ENCODE measurements at regions not wholly inside any gene's neighbourhood (a gene's known extent, or its start where the extent isn't known, plus 50 kb on each side); places are given as distances from the start of the nearest gene placed in this dataset.

GRCh38 chr16:73365016-73365551, 317.2 kb upstream of the ZFHX3 start:
- CTCF ChIA-PET, result no interaction called here
- Mint-ChIP-seq H3K9me3 (ENCODE audit: insufficient read depth) (no peaks in the 10 kb centered on the region), H3K27me3 (ENCODE audit: low read depth) (no peaks in the 10 kb centered on the region), H3K27ac (no peak overlapping the region), H3K4me1 (ENCODE audit: low read depth) (no peaks in the 10 kb centered on the region), H3K4me3 (no peak overlapping the region), H3K36me3 (ENCODE audit: low read depth) (no peaks in the 10 kb centered on the region)
- ATAC-seq (no peak), DNase-seq (no peak)
- POLR2A ChIA-PET, result no interaction called here

- no peak for ATAC-seq
- H3K27ac Mint-ChIP-seq, result no peak overlapping the region
- no peak overlapping the region for H3K4me3 Mint-ChIP-seq
- H3K4me1 Mint-ChIP-seq (ENCODE audit: low read depth), result no peaks in the 10 kb centered on the region
- H3K27me3 Mint-ChIP-seq (ENCODE audit: low read depth), result no peaks in the 10 kb centered on the region
- ChIA-PET POLR2A (no interaction called here), CTCF (no interaction called here)
- no peaks in the 10 kb centered on the region for H3K36me3 Mint-ChIP-seq (ENCODE audit: low read depth)
- DNase-seq, result no peak
- H3K9me3 Mint-ChIP-seq (ENCODE audit: insufficient read depth), result no peaks in the 10 kb centered on the region
Measured at GRCh38 chr16:73364413-73364812, 316.5 kb upstream of the ZFHX3 start.

GRCh38 chr16:73361061-73361460, 313.1 kb upstream of the ZFHX3 start:
- ChIA-PET POLR2A (no interaction called here), CTCF (no interaction called here)
- ATAC-seq (no peak), DNase-seq (no peak)
- Mint-ChIP-seq H3K27me3 (ENCODE audit: low read depth) (no peaks in the 10 kb centered on the region), H3K9me3 (ENCODE audit: insufficient read depth) (no peaks in the 10 kb centered on the region), H3K36me3 (ENCODE audit: low read depth) (no peaks in the 10 kb centered on the region), H3K4me1 (ENCODE audit: low read depth) (no peaks in the 10 kb centered on the region), H3K27ac (no peak overlapping the region), H3K4me3 (no peak overlapping the region)

- POLR2A ChIA-PET, result no interaction called here
- Mint-ChIP-seq H3K27me3 (ENCODE audit: low read depth) (no peaks in the 10 kb centered on the region), H3K36me3 (ENCODE audit: low read depth) (no peaks in the 10 kb centered on the region), H3K9me3 (ENCODE audit: insufficient read depth) (no peaks in the 10 kb centered on the region), H3K4me3 (no peak overlapping the region), H3K27ac (no peak overlapping the region), H3K4me1 (ENCODE audit: low read depth) (no peaks in the 10 kb centered on the region)
- CTCF ChIA-PET, result no interaction called here
- ATAC-seq (no peak), DNase-seq (no peak)
Measured at GRCh38 chr16:73356401-73357079, 308.6 kb upstream of the ZFHX3 start.

GRCh38 chr16:73355981-73356380, 308.1 kb upstream of the ZFHX3 start:
- Mint-ChIP-seq H3K4me3 (no peak overlapping the region), H3K9me3 (ENCODE audit: insufficient read depth) (no peaks in the 10 kb centered on the region), H3K4me1 (ENCODE audit: low read depth) (no peaks in the 10 kb centered on the region), H3K27ac (no peak overlapping the region), H3K27me3 (ENCODE audit: low read depth) (no peaks in the 10 kb centered on the region), H3K36me3 (ENCODE audit: low read depth) (no peaks in the 10 kb centered on the region)
- ATAC-seq (no peak), DNase-seq (no peak)
- POLR2A ChIA-PET, result no interaction called here
- CTCF ChIA-PET, result no interaction called here

- CTCF ChIA-PET, result no interaction called here
- Mint-ChIP-seq H3K4me1 (ENCODE audit: low read depth) (no peaks in the 10 kb centered on the region), H3K9me3 (ENCODE audit: insufficient read depth) (no peaks in the 10 kb centered on the region), H3K27me3 (ENCODE audit: low read depth) (no peaks in the 10 kb centered on the region), H3K27ac (no peak overlapping the region), H3K4me3 (no peak overlapping the region), H3K36me3 (ENCODE audit: low read depth) (no peaks in the 10 kb centered on the region)
- no peak for DNase-seq
- POLR2A ChIA-PET, result no interaction called here
- no peak for ATAC-seq
Measured at GRCh38 chr16:73354434-73354833, 306.5 kb upstream of the ZFHX3 start.

- CTCF ChIA-PET, result no interaction called here
- no peaks in the 10 kb centered on the region for H3K9me3 Mint-ChIP-seq (ENCODE audit: insufficient read depth)
- H3K4me3 Mint-ChIP-seq, result no peak overlapping the region
- POLR2A ChIA-PET, result no interaction called here
- DNase-seq (no peak), ATAC-seq (no peak)
- no peaks in the 10 kb centered on the region for H3K36me3 Mint-ChIP-seq (ENCODE audit: low read depth)
- no peaks in the 10 kb centered on the region for H3K4me1 Mint-ChIP-seq (ENCODE audit: low read depth)
- H3K27me3 Mint-ChIP-seq (ENCODE audit: low read depth), result no peaks in the 10 kb centered on the region
- no peak overlapping the region for H3K27ac Mint-ChIP-seq
Measured at GRCh38 chr16:73350707-73351452, 303.0 kb upstream of the ZFHX3 start.

GRCh38 chr16:73347500-73348375, 299.8 kb upstream of the ZFHX3 start:
- CTCF ChIA-PET, result no interaction called here
- H3K36me3 Mint-ChIP-seq (ENCODE audit: low read depth), result no peaks in the 10 kb centered on the region
- H3K4me3 Mint-ChIP-seq, result no peak overlapping the region
- DNase-seq (no peak), ATAC-seq (no peak)
- no peaks in the 10 kb centered on the region for H3K27me3 Mint-ChIP-seq (ENCODE audit: low read depth)
- H3K27ac Mint-ChIP-seq, result no peak overlapping the region
- no peaks in the 10 kb centered on the region for H3K4me1 Mint-ChIP-seq (ENCODE audit: low read depth)
- H3K9me3 Mint-ChIP-seq (ENCODE audit: insufficient read depth), result no peaks in the 10 kb centered on the region
- POLR2A ChIA-PET, result no interaction called here

GRCh38 chr16:73339821-73340220, 291.9 kb upstream of the ZFHX3 start:
- Mint-ChIP-seq H3K9me3 (ENCODE audit: insufficient read depth) (no peaks in the 10 kb centered on the region), H3K4me1 (ENCODE audit: low read depth) (no peaks in the 10 kb centered on the region), H3K27me3 (ENCODE audit: low read depth) (no peaks in the 10 kb centered on the region), H3K36me3 (ENCODE audit: low read depth) (no peaks in the 10 kb centered on the region), H3K4me3 (no peak overlapping the region), H3K27ac (no peak overlapping the region)
- DNase-seq (no peak), ATAC-seq (no peak)
- ChIA-PET POLR2A (no interaction called here), CTCF (no interaction called here)

- POLR2A ChIA-PET, result no interaction called here
Measured at GRCh38 chr16:73337373-73338296, 289.7 kb upstream of the ZFHX3 start.

GRCh38 chr16:73329358-73330286, 281.7 kb upstream of the ZFHX3 start:
- Mint-ChIP-seq H3K27me3 (ENCODE audit: low read depth) (no peaks in the 10 kb centered on the region), H3K36me3 (ENCODE audit: low read depth) (no peaks in the 10 kb centered on the region), H3K9me3 (ENCODE audit: insufficient read depth) (no peaks in the 10 kb centered on the region), H3K27ac (no peak overlapping the region), H3K4me3 (no peak overlapping the region), H3K4me1 (ENCODE audit: low read depth) (no peaks in the 10 kb centered on the region)
- CTCF ChIA-PET, result no interaction called here
- ATAC-seq, result no peak
- POLR2A ChIA-PET, result no interaction called here
- no peak for DNase-seq

More at GRCh38 chr16:73337373-73338296, 289.7 kb upstream of the ZFHX3 start:
- Mint-ChIP-seq H3K27me3 (ENCODE audit: low read depth) (no peaks in the 10 kb centered on the region), H3K36me3 (ENCODE audit: low read depth) (no peaks in the 10 kb centered on the region), H3K4me3 (no peak overlapping the region), H3K9me3 (ENCODE audit: insufficient read depth) (no peaks in the 10 kb centered on the region), H3K27ac (no peak overlapping the region), H3K4me1 (ENCODE audit: low read depth) (no peaks in the 10 kb centered on the region)
- CTCF ChIA-PET, result no interaction called here
- DNase-seq (no peak), ATAC-seq (no peak)
